Nephron progenitor cell (in vitro differentiated cells): ENCODE measurements at regions not wholly inside any gene's neighbourhood (a gene's known extent, or its start where the extent isn't known, plus 50 kb on each side); places are given as distances from the start of the nearest gene placed in this dataset.

ENCODE experiments used
- DNase-seq: peaks from one replicate; pipeline ENCODE4 v3.0.0; 2021
- H3K27ac Mint-ChIP-seq: 2 replicates; pipeline ENCODE4 v1.8.0; 2021; ENCODE audit warnings: mild to moderate bottlenecking, moderate library complexity, mixed read lengths
- H3K27me3 Mint-ChIP-seq: 2 replicates; pipeline ENCODE4 v1.8.0; 2021; ENCODE audit warnings: mild to moderate bottlenecking, low read depth, mixed read lengths; ENCODE audit not compliant: poor library complexity
- H3K36me3 Mint-ChIP-seq: 2 replicates; pipeline ENCODE4 v1.8.0; 2021; ENCODE audit warnings: low read depth, mixed read lengths
- H3K4me1 Mint-ChIP-seq: 2 replicates; pipeline ENCODE4 v1.8.0; 2021; ENCODE audit warnings: mixed read lengths
- H3K4me3 Mint-ChIP-seq: 2 replicates; pipeline ENCODE4 v1.8.0; 2021; ENCODE audit warnings: mild to moderate bottlenecking, moderate library complexity, mixed read lengths
- H3K9me3 Mint-ChIP-seq: 2 replicates; pipeline ENCODE4 v1.8.0; 2021; ENCODE audit warnings: mild to moderate bottlenecking, moderate library complexity, mixed read lengths
- CTCF ChIP-seq: fragments of 200-600 bp; sonication (generic); IDR thresholded peaks from 2 replicates; pipeline ENCODE4 v1.5.0; 2021; ENCODE audit warnings: antibody characterized with exemption

GRCh38 chr2:57615855-57616556, 430.6 kb upstream of the VRK2 start:
- no peak for TF ChIP-seq CTCF
- Mint-ChIP-seq H3K36me3 (no peaks in the 10 kb centered on the region), H3K4me3 (no peak overlapping the region), H3K27ac (no peak overlapping the region), H3K9me3 (peaks cover 3% of the 10 kb centered on the region), H3K4me1 (no peaks in the 10 kb centered on the region), H3K27me3 (no peaks in the 10 kb centered on the region)
- no peak for DNase-seq

GRCh38 chr2:57617318-57617717, 429.3 kb upstream of the VRK2 start:
- no peak overlapping the region for H3K27ac Mint-ChIP-seq
- DNase-seq: no peak
- H3K27me3 Mint-ChIP-seq: no peaks in the 10 kb centered on the region
- no peak for TF ChIP-seq CTCF
- no peaks in the 10 kb centered on the region for H3K4me1 Mint-ChIP-seq
- H3K9me3 Mint-ChIP-seq: peaks cover 3% of the 10 kb centered on the region
- no peak overlapping the region for H3K4me3 Mint-ChIP-seq
- no peaks in the 10 kb centered on the region for H3K36me3 Mint-ChIP-seq

- H3K4me3 Mint-ChIP-seq: no peak overlapping the region
- no peaks in the 10 kb centered on the region for H3K9me3 Mint-ChIP-seq
- H3K36me3 Mint-ChIP-seq: no peaks in the 10 kb centered on the region
- no peaks in the 10 kb centered on the region for H3K27me3 Mint-ChIP-seq
- no peak for TF ChIP-seq CTCF
- no peak overlapping the region for H3K27ac Mint-ChIP-seq
- no peak for DNase-seq
- no peaks in the 10 kb centered on the region for H3K4me1 Mint-ChIP-seq
Measured at GRCh38 chr2:57621122-57621663, 425.4 kb upstream of the VRK2 start.

- no peak for DNase-seq
- Mint-ChIP-seq H3K36me3 (no peaks in the 10 kb centered on the region), H3K4me3 (no peak overlapping the region), H3K9me3 (no peaks in the 10 kb centered on the region), H3K27me3 (no peaks in the 10 kb centered on the region), H3K27ac (no peak overlapping the region), H3K4me1 (no peaks in the 10 kb centered on the region)
- no peak for TF ChIP-seq CTCF
Measured at GRCh38 chr2:57622009-57622408, 424.6 kb upstream of the VRK2 start.

- no peak for DNase-seq
- H3K27me3 Mint-ChIP-seq: peaks cover 5% of the 10 kb centered on the region
- no peak overlapping the region for H3K4me3 Mint-ChIP-seq
- H3K4me1 Mint-ChIP-seq: no peaks in the 10 kb centered on the region
- no peaks in the 10 kb centered on the region for H3K36me3 Mint-ChIP-seq
- H3K27ac Mint-ChIP-seq: no peak overlapping the region
- peaks cover 17% of the 10 kb centered on the region for H3K9me3 Mint-ChIP-seq
- TF ChIP-seq CTCF: no peak
Measured at GRCh38 chr2:57656198-57656597, 390.4 kb upstream of the VRK2 start.

GRCh38 chr2:57669570-57669969, 377.0 kb upstream of the VRK2 start:
- H3K27ac Mint-ChIP-seq: no peak overlapping the region

More at GRCh38 chr2:57669570-57669969, 377.0 kb upstream of the VRK2 start:
- no peak for TF ChIP-seq CTCF
- no peak overlapping the region for H3K4me3 Mint-ChIP-seq
- no peaks in the 10 kb centered on the region for H3K36me3 Mint-ChIP-seq
- H3K27me3 Mint-ChIP-seq: no peaks in the 10 kb centered on the region
- H3K9me3 Mint-ChIP-seq: no peaks in the 10 kb centered on the region
- H3K4me1 Mint-ChIP-seq: no peaks in the 10 kb centered on the region
- DNase-seq: no peak
